Sciatic nerve (tissue), 2 donors: ENCODE measurements at regions not wholly inside any gene's neighbourhood (a gene's known extent, or its start where the extent isn't known, plus 50 kb on each side); places are given as distances from the start of the nearest gene placed in this dataset.
"Not testable (repeated sequence)": the region's sequence is repeated elsewhere in the genome, so short reads cannot be mapped to it uniquely, and the experiment has no call there.

Experiments used
- ATAC-seq: fragments of 200-7000 bp; cut with Tn5 transposase; one replicate; pipeline ENCODE4 v1.9.1; 2020; ENCODE audit warnings: mild to moderate bottlenecking, moderate library complexity
- DNase-seq: peaks from one replicate; pipeline ENCODE4 v3.0.0-alpha.2; 2020; ENCODE audit warnings: low spot score
- intact Hi-C: fragments of 100-400 bp; cut with DNase I; formaldehyde crosslinking; loops from one replicate; pipeline ENCODE4 v1.14.2; 2022
- donor health status: DM: no; HTN: no; CAD: no.
- donor health status: DM: no; HTN: no; CAD: no.

DNA sequence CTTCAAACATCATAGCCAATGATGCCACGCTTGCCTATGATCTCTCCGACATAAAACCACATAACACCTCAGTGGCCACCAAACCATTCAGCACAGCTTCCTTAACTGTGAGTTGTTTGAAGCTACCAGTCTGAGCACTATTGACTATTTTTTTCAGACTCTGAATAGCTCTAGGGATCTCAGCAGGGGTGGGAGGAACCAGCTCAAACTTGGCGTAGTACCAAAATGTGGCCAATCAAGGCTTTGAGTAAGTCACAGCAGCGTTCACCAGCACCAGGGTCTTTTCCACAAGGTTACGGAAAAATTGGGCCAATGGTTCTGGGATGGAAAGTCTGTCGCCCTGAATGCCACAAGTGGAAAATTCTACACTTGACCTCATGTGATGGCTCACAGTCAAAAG, 70.6 kb downstream of the SMPDL3A start:
- ATAC-seq (no peak), DNase-seq (no peak)
- intact Hi-C loops: no loop called here

DNA sequence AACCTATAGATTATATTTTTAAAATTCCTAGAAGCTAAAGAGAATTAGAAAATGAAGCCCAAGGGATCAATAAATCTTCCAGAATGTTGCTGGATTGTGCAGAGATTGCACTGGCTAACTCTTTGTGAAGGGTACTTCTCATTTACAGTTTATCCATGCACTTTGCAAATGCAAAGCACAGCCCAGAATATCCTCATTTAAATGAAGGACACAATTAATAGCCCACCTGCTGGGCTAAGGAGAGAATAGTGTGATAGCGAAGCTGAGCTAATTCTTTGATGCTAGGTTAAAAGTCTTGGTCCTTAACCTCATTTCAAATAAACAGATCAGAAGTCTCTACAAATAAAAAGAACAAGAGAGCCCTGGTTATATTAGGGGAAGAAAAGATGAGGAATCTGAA, 72.5 kb downstream of the SMPDL3A start:
- intact Hi-C loops: no loop called here
- no peak for ATAC-seq
- no peak for DNase-seq

DNA sequence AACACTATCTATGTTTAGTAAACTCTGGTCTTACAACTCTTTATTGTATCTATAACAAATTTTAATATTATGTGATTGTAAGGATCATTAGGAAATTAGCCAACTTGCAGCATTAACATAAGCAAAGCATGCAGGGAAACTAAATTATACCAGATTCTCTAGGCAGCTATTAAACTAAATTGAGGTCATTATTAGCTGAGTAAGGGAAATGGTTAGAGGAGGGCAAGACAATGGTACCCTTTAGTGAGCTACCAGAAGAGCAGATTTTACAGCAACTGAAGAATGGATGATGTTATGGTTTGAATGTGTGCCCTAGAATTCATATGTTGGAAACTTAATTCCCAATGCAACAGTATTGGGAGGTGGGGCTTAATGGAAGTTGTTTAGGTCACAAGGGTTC, 79.1 kb downstream of the SMPDL3A start:
- intact Hi-C loops: no loop called here
- no peak for DNase-seq
- ATAC-seq: no peak

DNA sequence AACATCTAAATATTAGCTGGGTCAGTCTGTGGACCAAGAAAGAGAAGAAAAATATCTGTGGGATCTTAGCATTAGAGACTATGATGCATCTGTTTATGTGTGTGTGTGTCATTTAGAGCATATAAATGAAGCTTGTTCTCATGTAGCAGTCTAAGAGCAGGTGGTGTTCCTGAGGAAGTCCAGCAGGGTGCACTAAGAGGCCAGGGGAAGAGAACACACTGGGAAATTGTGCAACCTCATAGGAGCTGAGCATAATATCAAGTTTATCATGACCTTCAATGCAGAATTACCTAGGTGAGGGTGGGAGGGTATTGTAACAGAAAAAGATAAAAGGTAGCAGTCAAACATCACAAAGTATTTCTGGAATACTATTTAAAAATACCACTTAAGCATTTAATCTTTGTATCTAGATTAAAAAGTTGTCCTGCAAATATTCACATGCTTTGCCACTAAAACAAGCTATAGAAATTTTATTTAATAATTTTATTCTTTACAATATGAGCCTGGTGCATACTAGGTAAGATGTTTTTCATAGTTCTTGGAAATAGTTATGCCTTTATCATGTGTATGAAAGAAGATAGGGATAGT, 80.5 kb downstream of the SMPDL3A start:
- DNase-seq (no peak), ATAC-seq (peak; percentile 68)
- intact Hi-C loops: no loop called here

DNA sequence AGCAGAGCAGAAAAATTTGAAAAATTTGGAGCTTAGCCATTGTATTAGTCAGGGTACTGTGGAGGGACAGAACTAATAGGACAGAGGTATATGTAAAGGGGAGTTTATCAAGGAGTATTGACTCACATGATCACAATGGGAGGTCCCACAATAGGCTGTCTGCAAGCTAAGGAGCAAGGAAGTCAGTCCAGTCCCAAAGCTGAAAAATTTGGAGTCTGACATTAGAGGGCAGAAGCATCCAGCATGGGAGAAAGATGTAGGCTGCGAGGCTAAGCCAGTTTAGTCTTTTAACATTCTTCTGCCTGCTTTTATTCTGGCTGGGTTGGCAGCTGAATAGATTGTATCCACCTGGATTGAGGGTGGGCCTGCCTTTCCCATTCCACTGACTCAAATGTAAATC, 82.0 kb downstream of the SMPDL3A start:
- intact Hi-C loops: no loop called here
- DNase-seq: no peak
- no peak for ATAC-seq

DNA sequence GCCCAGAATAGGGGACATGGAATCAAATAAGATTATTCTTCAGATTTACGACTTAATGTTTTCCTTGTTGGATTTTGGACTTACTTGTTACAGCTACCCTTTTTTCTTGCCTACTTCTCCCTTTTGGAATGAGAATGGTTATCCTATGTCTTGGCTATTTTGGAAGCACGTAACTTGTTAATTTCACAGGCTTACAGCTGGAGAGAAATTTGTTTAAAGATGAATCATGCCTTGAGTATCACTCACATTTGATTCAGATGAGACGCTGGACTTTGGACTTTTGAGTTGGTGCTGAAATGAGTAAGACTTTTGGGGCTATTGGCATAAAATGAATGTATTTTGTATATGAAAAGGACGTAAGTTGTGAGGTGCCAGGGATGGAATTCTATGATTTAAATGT, 83.3 kb downstream of the SMPDL3A start:
- intact Hi-C loops: no loop called here
- DNase-seq (no peak), ATAC-seq (no peak)

DNA sequence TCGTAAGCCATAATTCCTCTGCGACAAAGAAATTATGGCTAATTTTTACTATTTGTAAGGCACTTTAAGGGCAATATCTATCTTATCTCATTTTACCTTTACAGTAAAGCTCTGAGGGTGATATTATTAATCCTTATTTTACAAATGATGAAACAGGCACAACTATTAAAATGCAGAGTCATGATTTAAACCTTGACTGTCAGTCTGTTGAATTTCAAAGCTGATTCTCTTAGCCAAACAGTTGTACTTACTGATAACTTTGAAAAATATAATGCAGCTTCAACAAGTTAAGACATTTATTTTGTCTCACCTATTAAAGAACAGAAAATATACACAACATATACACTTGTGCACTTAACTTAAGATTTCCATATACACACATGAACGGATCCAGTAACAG, 88.2 kb downstream of the SMPDL3A start:
- DNase-seq: no peak
- no peak for ATAC-seq
- intact Hi-C loops: no loop called here

DNA sequence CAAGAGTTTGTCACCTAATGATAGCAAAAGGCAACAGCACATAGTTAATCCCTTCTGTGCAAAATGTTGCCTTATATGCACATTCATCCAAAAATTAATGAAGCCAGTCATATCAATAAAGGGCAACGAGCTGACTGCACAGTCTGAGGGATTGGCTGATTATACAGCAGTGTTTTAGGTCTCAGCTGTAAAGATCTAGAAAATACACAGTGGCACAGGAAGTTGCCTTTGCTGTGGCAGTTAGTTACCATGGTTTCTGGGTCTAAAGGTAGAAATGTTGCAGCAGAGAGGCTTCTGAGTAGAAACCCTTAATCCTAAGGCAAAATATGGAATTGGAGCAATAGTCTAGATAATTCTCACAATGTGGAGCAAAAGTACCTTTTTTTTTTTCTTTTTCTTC, 89.7 kb downstream of the SMPDL3A start:
- ATAC-seq (no peak), DNase-seq (no peak)
- intact Hi-C loops: no loop called here

DNA sequence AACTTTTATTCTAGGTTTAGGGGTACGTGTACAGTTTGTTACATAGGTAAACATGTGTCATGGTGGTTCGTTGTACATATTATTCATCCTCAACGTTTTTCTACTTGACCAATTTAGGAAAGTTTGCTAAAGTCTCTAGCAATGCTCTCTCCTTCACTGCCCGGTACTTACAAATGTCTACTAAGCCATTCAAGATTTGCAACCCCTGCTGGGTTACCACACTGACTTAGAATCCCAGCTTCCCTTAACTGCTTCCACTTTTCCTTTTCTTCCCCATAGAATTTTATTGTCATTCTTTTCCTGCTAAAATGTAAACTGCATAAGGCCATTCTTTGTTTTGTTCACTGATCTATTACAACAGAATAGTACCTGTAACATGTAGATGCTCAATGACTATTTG, 97.4 kb downstream of the SMPDL3A start:
- DNase-seq (no peak), ATAC-seq (no peak)
- intact Hi-C loops: no loop called here

DNA sequence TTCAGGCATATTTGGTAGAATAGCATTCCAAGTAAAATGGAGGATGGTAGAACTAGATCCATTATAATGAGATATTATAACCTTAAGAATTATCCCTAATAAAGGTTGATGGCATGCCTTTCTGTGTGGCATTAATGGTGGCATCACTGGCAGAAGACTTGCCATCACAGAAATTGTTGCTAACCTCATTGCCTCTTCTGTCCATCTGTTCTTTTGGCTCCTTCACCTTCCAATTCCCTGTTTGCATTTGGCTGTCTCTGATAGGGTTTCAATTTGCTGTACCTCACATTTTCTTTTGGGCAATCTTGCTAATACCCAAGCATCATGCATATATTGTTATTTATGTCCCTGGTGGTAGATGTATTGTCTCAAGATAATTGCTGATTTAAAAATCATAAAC, 98.9 kb downstream of the SMPDL3A start:
- intact Hi-C loops: no loop called here
- no peak for DNase-seq
- no peak for ATAC-seq

DNA sequence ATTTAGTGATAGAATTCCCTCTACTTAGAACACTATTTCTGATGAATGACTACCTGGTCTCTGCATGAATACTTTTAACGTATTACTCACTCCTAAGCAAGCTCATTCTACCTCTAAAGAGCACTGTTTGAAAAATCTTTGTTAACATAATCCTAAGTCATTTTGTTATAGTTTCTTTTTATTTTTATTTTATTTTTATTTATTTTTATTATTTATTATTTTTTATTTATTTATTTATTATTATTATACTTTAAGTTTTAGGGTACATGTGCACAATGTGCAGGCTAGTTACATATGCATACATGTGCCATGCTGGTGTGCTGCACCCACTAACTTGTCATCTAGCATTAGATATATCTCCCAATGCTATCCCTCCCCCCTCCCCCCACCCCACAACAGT, 99.6 kb downstream of the SMPDL3A start:
- ATAC-seq, DNase-seq, intact Hi-C loops: not testable (repeated sequence)

DNA sequence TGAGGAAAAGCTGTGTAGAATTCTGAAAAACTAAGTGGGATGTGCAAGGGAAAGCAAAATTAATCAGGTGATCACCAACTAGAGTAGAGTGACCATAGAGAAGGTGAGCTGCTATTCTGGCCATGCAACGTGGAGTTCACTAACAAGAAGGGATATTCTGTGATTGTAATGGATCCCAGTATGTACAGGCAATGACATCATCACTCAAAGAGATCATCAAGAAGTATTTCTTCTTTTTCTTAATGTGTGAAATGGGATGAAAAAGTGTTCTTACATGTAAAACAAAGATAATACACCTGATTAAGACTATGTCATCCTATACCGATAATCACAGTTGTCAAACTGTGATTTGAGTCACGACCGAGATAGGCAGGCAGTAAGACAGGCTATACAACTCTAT, 101.2 kb downstream of the SMPDL3A start:
- no peak for ATAC-seq

DNA sequence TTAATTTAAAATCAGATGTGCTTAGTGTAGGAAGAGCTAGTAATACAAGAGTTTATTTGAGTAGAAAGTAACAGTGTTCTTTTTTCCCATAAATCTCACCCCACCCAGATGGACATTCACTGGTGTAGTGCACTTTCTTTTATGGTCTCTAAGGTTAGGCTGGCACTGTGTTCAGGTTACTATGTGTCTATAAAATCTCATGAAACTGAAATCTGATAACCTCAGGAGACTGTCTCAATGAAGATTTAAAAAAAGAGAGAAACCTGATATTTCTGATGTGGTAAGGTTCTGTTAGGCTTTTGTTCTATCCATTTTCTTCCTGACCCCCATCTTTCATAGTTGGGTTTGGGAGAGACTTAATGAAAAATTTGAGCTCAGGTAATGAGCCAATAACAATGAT, 101.2 kb upstream of the CLVS2 start:
- intact Hi-C loops: no loop called here
- DNase-seq (no peak), ATAC-seq (no peak)

More for the DNA sequence above, 101.2 kb downstream of the SMPDL3A start:
- intact Hi-C loops: no loop called here
- DNase-seq: no peak

DNA sequence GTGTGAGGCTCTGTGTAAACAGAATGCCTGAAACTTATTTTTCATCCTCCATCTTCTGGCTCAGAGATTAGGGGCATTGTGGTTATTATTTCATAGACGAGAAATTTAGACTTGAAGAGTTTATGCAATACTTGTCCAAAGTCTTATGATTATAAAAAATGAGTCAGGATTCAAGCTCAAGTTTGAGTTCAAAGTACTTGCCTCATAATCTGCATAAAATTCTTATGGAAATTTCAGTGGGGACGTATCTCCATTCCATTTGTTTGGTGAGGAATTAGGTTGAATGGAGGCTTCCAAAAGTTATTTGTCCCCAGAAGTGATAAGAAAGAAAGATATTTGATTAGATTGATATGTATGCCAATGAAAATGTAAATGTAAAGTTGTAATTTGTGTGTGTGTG, 93.7 kb upstream of the CLVS2 start:
- DNase-seq (no peak), ATAC-seq (no peak)
- intact Hi-C loops: no loop called here

DNA sequence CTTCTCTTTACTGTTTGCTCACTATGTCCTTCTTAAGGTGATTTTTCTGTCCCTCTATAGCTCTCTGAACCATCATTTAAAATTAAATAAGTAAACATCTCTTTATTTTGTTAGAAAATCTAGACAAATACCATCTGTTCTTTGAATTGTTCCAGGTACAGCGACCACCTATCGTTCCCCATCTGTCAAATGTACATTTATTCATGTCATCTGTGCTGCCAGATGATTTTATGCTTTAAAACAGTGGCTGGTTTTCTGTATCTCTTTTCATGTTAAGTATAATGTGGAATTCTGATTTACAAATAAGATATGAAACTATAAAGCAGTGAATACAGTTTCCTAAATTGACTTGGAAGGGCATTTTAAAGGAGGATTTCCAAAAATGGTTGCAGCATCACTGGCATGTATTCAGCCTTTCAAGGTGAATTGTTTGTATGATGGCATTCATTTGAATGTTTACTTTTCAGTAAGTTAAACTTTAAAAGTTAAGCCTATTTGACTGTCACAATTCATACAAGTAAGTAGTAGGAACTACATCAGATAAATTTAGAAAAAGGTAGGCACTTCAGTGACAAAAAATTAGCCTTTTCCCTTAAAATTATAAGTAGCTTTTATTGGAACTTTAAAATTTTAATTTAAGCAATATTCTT, 92.6 kb upstream of the CLVS2 start:
- DNase-seq (no peak), ATAC-seq (no peak)
- intact Hi-C loops: no loop called here

DNA sequence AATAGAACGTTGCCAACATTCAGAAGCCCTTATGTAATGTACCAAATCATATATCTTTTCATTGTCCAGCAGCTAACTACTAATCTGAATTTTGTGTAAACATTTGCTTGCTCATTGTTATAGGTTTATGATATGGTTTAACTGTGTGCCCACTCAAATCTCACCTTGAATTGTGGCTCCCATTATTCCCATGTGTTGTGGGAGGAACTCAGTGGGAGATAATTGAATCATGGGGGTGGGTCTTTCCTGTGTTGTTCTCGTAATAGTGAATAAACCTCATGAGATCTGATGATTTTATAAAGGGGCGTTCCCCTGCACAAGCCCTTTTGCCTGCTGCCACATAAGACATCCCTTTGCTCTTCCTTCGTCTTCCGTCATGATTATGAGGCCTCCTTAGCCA, 91.9 kb upstream of the CLVS2 start:
- DNase-seq (no peak), ATAC-seq (no peak)
- intact Hi-C loops: no loop called here

DNA sequence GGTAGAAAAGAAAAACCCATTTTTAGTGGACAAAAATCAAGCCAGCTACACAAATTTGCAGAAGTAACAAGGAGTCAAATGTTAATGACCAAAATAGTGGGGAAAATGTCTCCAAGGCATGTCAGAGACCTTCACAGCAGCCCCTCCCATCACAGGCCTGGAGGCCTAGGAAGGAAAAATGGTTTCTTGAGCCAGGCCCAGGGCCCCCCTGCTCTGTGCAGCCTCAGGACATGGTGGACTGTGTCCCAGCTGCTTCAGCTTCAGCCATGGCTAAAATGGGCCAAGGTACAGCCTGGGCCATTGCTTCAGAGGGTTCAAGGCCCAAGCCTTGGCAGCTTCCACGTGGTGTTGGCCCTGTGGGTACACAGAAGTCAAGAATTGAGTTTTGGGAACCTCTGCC, 82.5 kb upstream of the CLVS2 start:
- ATAC-seq: no peak
- no peak for DNase-seq
- intact Hi-C loops: no loop called here

DNA sequence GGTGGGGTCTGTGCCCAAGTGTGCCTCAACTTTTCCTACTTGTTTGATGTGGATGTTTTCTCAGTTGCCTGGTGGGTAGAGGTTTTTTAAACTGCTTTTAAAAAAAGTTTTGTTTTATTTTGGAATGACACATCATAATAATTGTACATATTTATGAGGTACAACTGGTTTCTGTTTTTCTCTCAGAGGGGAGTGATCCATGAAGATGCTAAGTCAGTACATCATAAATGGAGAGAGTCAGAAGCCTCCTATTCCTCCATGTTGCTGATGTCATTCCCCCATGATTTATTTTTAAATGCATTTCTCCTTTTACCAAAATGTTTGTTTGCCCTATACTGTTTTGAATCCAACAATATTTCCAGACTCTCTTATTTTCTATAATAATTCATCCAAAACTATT, 77.3 kb upstream of the CLVS2 start:
- intact Hi-C loops: no loop called here
- no peak for ATAC-seq

DNA sequence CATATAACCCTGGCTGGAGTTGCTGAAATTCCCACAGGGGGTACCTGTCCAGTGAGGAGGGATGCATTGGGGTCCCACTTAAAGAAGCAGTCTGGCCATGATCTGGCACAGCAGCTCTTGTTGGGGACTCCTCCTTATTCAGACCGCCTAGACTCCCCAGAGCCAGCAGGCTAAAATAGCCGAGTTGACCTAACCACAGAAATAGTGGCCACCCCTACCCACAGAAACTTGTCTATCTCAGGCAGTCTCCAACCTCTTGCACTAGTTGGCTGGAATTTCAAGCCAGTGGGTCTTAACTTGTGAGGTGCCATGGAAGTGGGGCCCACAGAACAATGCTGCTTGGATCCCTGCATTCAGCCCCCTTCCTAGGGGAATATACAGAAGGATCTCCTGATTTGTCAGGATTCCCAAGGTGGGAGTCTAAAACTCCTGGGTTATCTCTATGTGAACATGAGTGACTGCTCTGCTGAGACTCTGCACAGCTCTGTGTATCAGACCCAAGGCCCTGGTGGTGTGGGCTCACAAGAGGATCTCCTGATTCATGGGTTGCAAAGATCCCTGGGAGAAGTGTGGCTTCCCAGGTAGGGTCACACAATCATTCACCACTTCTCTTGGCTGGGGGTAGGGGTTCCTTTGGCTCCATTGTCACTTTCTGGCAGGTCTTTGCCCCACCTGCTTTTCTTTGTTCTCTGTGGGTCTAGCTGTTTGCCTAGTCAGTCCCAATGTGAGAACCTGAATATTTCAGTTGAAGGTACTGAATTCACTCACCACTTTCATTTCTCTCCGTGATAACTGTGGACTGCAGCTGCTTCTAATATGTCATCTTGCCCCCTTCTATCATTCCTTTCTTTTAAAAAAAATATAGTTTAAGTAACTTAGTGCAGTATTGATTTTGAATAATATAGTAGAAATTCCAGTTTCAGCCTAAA, 65.5 kb upstream of the CLVS2 start:
- intact Hi-C loops: no loop called here
- no peak for DNase-seq
- ATAC-seq: no peak

More for the DNA sequence above, 77.3 kb upstream of the CLVS2 start:
- no peak for DNase-seq

DNA sequence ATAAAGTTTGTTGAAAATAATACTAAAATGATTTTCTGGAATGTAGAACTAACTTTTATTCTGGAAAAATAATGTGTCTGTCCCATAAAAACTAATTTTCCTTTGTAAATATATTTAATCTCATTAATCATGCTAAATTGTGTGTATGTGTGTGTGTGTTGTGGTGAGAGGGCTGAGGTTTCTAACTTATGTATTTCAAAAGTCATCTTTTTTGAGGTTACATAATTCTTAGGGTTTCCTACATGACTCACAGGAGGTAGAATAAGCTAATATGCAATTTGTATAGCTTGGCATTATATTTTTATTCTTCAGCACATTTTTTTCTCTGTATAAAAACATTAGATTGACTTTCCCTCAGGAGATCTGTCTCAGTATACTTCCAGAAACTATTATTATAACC, 64.1 kb upstream of the CLVS2 start:
- DNase-seq (no peak), ATAC-seq (no peak)
- intact Hi-C loops: no loop called here
